BLaER1 (cell line): ENCODE measurements at regions not wholly inside any gene's neighbourhood (a gene's known extent, or its start where the extent isn't known, plus 50 kb on each side); places are given as distances from the start of the nearest gene placed in this dataset.

Experiments used
- H3K27ac ChIP-seq: shearing (Covaris generic); formaldehyde crosslinking; 2 replicates; pipeline ENCODE4 v1.8.1; 2022
- H3K27me3 ChIP-seq: shearing (Covaris generic); formaldehyde crosslinking; 2 replicates; pipeline ENCODE4 v1.8.1; 2022
- H3K36me3 ChIP-seq: shearing (Covaris generic); formaldehyde crosslinking; 2 replicates; pipeline ENCODE4 v1.8.1; 2022
- H3K4me1 ChIP-seq: shearing (Covaris generic); formaldehyde crosslinking; 2 replicates; pipeline ENCODE4 v1.8.1; 2022
- H3K4me2 ChIP-seq: shearing (Covaris generic); formaldehyde crosslinking; 2 replicates; pipeline ENCODE4 v1.8.1; 2022
- H3K4me3 ChIP-seq: shearing (Covaris generic); formaldehyde crosslinking; 2 replicates; pipeline ENCODE4 v1.8.1; 2022
- H3K9ac ChIP-seq: shearing (Covaris generic); formaldehyde crosslinking; 2 replicates; pipeline ENCODE4 v1.8.1; 2022
- H3K9me3 ChIP-seq: shearing (Covaris generic); formaldehyde crosslinking; 2 replicates; pipeline ENCODE4 v1.8.1; 2022
- H4K20me1 ChIP-seq: shearing (Covaris generic); formaldehyde crosslinking; 2 replicates; pipeline ENCODE4 v1.8.1; 2022
- Cebpa-rat ChIP-seq: shearing (Covaris generic); IDR thresholded peaks from 2 replicates; pipeline ENCODE4 v1.8.1; 2022

GRCh38 chr1:195971589-195971988 lies 636.7 kb downstream of the KCNT2 start:
- no peak overlapping the region for H3K9ac ChIP-seq
- H3K27me3 ChIP-seq: no peaks in the 10 kb centered on the region
- H3K36me3 ChIP-seq: no peaks in the 10 kb centered on the region
- H3K4me2 ChIP-seq: no peak overlapping the region
- TF ChIP-seq Cebpa-rat: no peak
- no peak overlapping the region for H3K4me3 ChIP-seq
- no peaks in the 10 kb centered on the region for H4K20me1 ChIP-seq
- no peaks in the 10 kb centered on the region for H3K4me1 ChIP-seq
- no peak overlapping the region for H3K27ac ChIP-seq
- H3K9me3 ChIP-seq: no peaks in the 10 kb centered on the region

DNA sequence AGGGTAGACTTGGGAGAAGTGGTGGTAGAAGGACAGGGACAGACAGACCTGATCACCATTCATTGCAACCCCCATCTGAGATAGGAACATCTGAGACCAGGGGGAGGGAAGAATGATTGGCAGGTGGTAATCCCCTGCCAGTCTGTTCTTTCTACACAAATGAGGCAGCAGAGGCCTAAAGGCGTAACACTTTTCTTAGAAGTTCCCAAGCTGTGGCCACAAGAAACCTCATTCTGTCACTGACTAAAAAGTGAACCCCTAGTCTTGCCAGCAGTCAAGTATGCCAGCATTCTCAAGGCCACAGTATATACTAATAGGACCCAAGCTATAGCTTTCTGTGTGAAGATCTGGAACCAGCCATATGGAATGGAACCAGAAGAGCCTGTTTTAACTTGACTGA lies 638.0 kb downstream of the KCNT2 start:
- no peak overlapping the region for H3K4me3 ChIP-seq
- no peak for TF ChIP-seq Cebpa-rat
- H3K27ac ChIP-seq: no peak overlapping the region
- H3K36me3 ChIP-seq: no peaks in the 10 kb centered on the region
- H3K4me1 ChIP-seq: no peaks in the 10 kb centered on the region
- no peak overlapping the region for H3K9ac ChIP-seq
- H4K20me1 ChIP-seq: no peaks in the 10 kb centered on the region
- no peaks in the 10 kb centered on the region for H3K9me3 ChIP-seq
- no peak overlapping the region for H3K4me2 ChIP-seq
- no peaks in the 10 kb centered on the region for H3K27me3 ChIP-seq

DNA sequence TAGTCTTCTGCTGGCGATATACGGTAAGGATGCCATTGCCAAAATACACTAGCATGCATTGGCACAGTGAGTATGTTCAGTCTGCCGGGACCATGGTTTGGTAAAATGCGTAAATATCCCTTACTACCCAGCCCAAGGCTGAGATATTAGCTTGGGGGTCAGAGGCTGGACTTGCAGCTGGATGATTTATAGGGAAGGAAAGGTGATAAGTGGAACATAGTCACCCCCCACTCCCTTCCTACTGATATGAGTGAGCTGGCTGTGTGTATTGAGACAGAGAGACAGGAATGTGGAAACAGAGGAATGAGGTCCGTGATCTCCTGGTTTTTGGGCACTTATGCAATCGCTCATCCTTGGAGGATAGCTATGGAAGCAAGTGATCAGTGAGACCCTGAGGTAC lies 642.8 kb downstream of the KCNT2 start:
- Histone ChIP-seq H3K27me3 (no peaks in the 10 kb centered on the region), H3K4me1 (no peaks in the 10 kb centered on the region), H3K36me3 (no peaks in the 10 kb centered on the region), H3K4me2 (no peak overlapping the region), H3K4me3 (no peak overlapping the region), H3K9me3 (no peaks in the 10 kb centered on the region), H3K27ac (no peak overlapping the region), H4K20me1 (no peaks in the 10 kb centered on the region), H3K9ac (no peak overlapping the region)
- TF ChIP-seq Cebpa-rat: no peak

DNA sequence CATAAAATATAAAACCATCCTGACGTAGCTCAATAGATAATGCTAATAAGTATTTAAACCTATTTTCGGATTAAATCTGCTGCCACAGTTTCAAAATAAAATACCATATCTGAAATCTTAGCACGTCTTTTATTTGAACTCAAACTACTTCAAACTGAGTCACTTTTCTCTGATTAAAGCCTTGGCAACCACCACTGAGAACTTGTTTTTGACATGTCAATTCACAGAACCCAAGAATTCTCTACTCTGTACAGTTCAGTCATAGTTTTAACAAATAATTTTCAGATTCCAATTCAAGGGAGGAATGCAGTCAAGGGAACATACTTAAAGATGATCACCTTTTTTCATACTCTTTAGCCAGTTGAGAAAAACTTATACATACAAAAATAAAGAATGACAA lies 643.2 kb downstream of the KCNT2 start:
- no peak overlapping the region for H3K27ac ChIP-seq
- no peaks in the 10 kb centered on the region for H3K4me1 ChIP-seq
- no peak overlapping the region for H3K4me2 ChIP-seq
- H3K36me3 ChIP-seq: no peaks in the 10 kb centered on the region
- no peak overlapping the region for H3K9ac ChIP-seq
- no peaks in the 10 kb centered on the region for H3K9me3 ChIP-seq
- TF ChIP-seq Cebpa-rat: no peak
- no peaks in the 10 kb centered on the region for H4K20me1 ChIP-seq
- no peak overlapping the region for H3K4me3 ChIP-seq
- H3K27me3 ChIP-seq: no peaks in the 10 kb centered on the region

GRCh38 chr1:195964516-195964915 lies 643.7 kb downstream of the KCNT2 start:
- H3K4me3 ChIP-seq: no peak overlapping the region
- no peaks in the 10 kb centered on the region for H4K20me1 ChIP-seq
- no peak overlapping the region for H3K4me2 ChIP-seq
- H3K27me3 ChIP-seq: no peaks in the 10 kb centered on the region
- TF ChIP-seq Cebpa-rat: no peak
- H3K9ac ChIP-seq: no peak overlapping the region
- no peaks in the 10 kb centered on the region for H3K36me3 ChIP-seq
- H3K4me1 ChIP-seq: no peaks in the 10 kb centered on the region
- no peaks in the 10 kb centered on the region for H3K9me3 ChIP-seq
- no peak overlapping the region for H3K27ac ChIP-seq

DNA sequence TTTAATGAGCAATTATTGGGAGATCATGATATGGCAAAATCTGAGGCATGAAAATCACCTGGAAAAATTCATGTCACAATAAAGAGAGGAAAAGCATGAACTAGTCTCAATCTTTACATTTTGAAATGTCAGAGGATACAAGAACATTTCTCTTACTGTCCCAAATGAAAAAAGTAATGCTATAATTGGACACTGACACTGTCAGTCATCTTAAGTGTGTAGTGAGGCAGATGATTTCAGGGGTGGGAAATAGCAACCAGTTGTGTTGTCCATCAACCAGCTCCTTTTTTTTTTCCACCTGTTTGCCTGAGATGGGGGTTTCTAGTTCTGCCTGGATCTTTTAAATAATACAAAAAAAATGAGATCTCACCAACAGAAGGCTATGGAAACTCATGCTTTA lies 646.2 kb downstream of the KCNT2 start:
- Histone ChIP-seq H3K9ac (no peak overlapping the region), H3K27me3 (no peaks in the 10 kb centered on the region), H3K4me2 (no peak overlapping the region), H3K9me3 (no peaks in the 10 kb centered on the region), H3K4me3 (no peak overlapping the region), H4K20me1 (no peaks in the 10 kb centered on the region), H3K27ac (no peak overlapping the region), H3K36me3 (no peaks in the 10 kb centered on the region), H3K4me1 (no peaks in the 10 kb centered on the region)
- TF ChIP-seq Cebpa-rat: no peak

- Histone ChIP-seq H3K9ac (no peak overlapping the region), H3K27ac (no peak overlapping the region), H4K20me1 (no peaks in the 10 kb centered on the region), H3K27me3 (no peaks in the 10 kb centered on the region), H3K4me3 (no peak overlapping the region), H3K4me2 (no peak overlapping the region), H3K9me3 (no peaks in the 10 kb centered on the region), H3K4me1 (no peaks in the 10 kb centered on the region), H3K36me3 (no peaks in the 10 kb centered on the region)
- TF ChIP-seq Cebpa-rat: no peak
Observed at GRCh38 chr1:195960580-195960979, 647.7 kb downstream of the KCNT2 start.

- Histone ChIP-seq H3K27me3 (no peaks in the 10 kb centered on the region), H3K9me3 (no peaks in the 10 kb centered on the region), H3K9ac (no peak overlapping the region), H3K36me3 (no peaks in the 10 kb centered on the region), H3K4me3 (no peak overlapping the region), H3K4me1 (no peaks in the 10 kb centered on the region), H3K4me2 (no peak overlapping the region), H3K27ac (no peak overlapping the region), H4K20me1 (no peaks in the 10 kb centered on the region)
- no peak for TF ChIP-seq Cebpa-rat
Observed at GRCh38 chr1:195958131-195958530, 650.1 kb downstream of the KCNT2 start.

- no peaks in the 10 kb centered on the region for H3K9me3 ChIP-seq
- H3K27ac ChIP-seq: no peak overlapping the region
- no peaks in the 10 kb centered on the region for H3K27me3 ChIP-seq
- no peak overlapping the region for H3K4me3 ChIP-seq
- H3K4me2 ChIP-seq: no peak overlapping the region
- H3K36me3 ChIP-seq: no peaks in the 10 kb centered on the region
- no peak for TF ChIP-seq Cebpa-rat
- H3K4me1 ChIP-seq: no peaks in the 10 kb centered on the region
- no peak overlapping the region for H3K9ac ChIP-seq
- no peaks in the 10 kb centered on the region for H4K20me1 ChIP-seq
Observed at GRCh38 chr1:195956845-195957244, 651.4 kb downstream of the KCNT2 start.

GRCh38 chr1:195954848-195955247 lies 653.4 kb downstream of the KCNT2 start:
- no peak overlapping the region for H3K9ac ChIP-seq
- H3K4me1 ChIP-seq: no peaks in the 10 kb centered on the region
- no peaks in the 10 kb centered on the region for H4K20me1 ChIP-seq
- no peaks in the 10 kb centered on the region for H3K36me3 ChIP-seq
- no peak overlapping the region for H3K4me3 ChIP-seq
- H3K9me3 ChIP-seq: no peaks in the 10 kb centered on the region
- TF ChIP-seq Cebpa-rat: no peak
- H3K27me3 ChIP-seq: no peaks in the 10 kb centered on the region
- no peak overlapping the region for H3K4me2 ChIP-seq
- H3K27ac ChIP-seq: no peak overlapping the region

DNA sequence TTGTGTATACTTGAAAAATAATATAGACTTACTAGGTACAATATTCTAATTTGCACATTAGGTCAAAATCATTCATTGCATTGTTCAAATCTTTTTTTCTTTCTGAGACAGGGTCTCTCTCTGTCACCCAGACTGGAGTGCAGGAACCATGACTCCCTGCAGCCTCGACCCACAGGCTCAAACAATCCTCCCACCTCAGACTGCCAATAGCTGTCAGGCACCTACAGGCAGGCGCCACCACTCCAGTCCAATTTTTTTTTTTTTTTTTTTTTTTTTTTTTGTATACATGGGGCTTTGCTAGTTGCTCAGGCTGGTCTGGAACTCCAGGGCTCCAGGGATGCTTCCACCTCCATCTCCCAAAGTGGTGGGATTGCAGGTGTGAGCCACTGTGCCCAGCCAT lies 656.9 kb downstream of the KCNT2 start:
- TF ChIP-seq Cebpa-rat: no peak
- no peaks in the 10 kb centered on the region for H3K36me3 ChIP-seq
- H3K4me3 ChIP-seq: no peak overlapping the region
- H3K27me3 ChIP-seq: no peaks in the 10 kb centered on the region
- H4K20me1 ChIP-seq: no peaks in the 10 kb centered on the region
- H3K9ac ChIP-seq: no peak overlapping the region
- no peaks in the 10 kb centered on the region for H3K4me1 ChIP-seq
- no peaks in the 10 kb centered on the region for H3K9me3 ChIP-seq
- H3K27ac ChIP-seq: no peak overlapping the region
- no peak overlapping the region for H3K4me2 ChIP-seq
